IMR-90 (cell line): ENCODE measurements at regions not wholly inside any gene's neighbourhood (a gene's known extent, or its start where the extent isn't known, plus 50 kb on each side); places are given as distances from the start of the nearest gene placed in this dataset.

Experiments
- ATAC-seq: fragments of 200-7000 bp; cut with Tn5 transposase; 2 replicates; pipeline ENCODE4 v1.9.1; 2020; ENCODE audit warnings: low read depth, mild to moderate bottlenecking, moderate library complexity
- BruUV-seq: library from RNA; stranded (reverse); fragments of 400-500 nt; replicated peaks from 2 replicates; lab custom pipeline; 2021; lab: Mats Ljungman, UMichigan
- CTCF ChIA-PET: fragments of 300-600 bp; formaldehyde crosslinking; extraction: SDS; loops from one replicate; lab custom pipeline; 2021; ENCODE audit warnings: antibody characterized with exemption; lab: Yijun Ruan, JAX
- POLR2A ChIA-PET: fragments of 300-600 bp; sonication (Branson Sonifier 250); formaldehyde crosslinking; loops from one replicate; lab custom pipeline; 2022; ENCODE audit warnings: antibody characterized with exemption; ENCODE audit not compliant: unreplicated experiment; lab: Charles Lee
- DNase-seq: peaks from one replicate; pipeline ENCODE4 v3.0.0; 2013
- H2AFZ ChIP-seq: replicated peaks from 2 replicates; pipeline ENCODE3; 2013; ENCODE audit warnings: low read length, mild to moderate bottlenecking; ENCODE audit not compliant: poor library complexity
- H2AK5ac ChIP-seq: 2 replicates; pipeline ENCODE4 v1.6.1; 2013; ENCODE audit warnings: low read depth, low read length, inconsistent platforms
- H2AK9ac ChIP-seq: replicated peaks from 2 replicates; pipeline ENCODE3; 2013; ENCODE audit warnings: mild to moderate bottlenecking, low read depth, low read length, moderate library complexity; ENCODE audit not compliant: poor library complexity
- H2BK120ac ChIP-seq: 2 replicates; pipeline ENCODE4 v1.6.1; 2013; ENCODE audit warnings: low read depth, low read length, inconsistent platforms
- H2BK15ac ChIP-seq: 3 replicates; pipeline ENCODE4 v1.6.1; 2013; ENCODE audit warnings: low read depth, low read length, inconsistent platforms
- H2BK20ac ChIP-seq: 2 replicates; pipeline ENCODE4 v1.6.1; 2013; ENCODE audit warnings: low read depth, mild to moderate bottlenecking, inconsistent platforms, low read length, moderate library complexity
- H2BK5ac ChIP-seq: 2 replicates; pipeline ENCODE4 v1.6.1; 2013; ENCODE audit warnings: mild to moderate bottlenecking, low read depth, low read length, inconsistent platforms; ENCODE audit not compliant: poor library complexity, severe bottlenecking
- H3K14ac ChIP-seq: replicated peaks from 2 replicates; pipeline ENCODE4 v1.6.1; 2013; ENCODE audit warnings: low read depth, low read length, inconsistent platforms
- H3K18ac ChIP-seq: 2 replicates; pipeline ENCODE4 v1.6.1; 2013; ENCODE audit warnings: low read depth, low read length, control low read depth
- H3K23ac ChIP-seq: 2 replicates; pipeline ENCODE4 v1.6.1; 2013; ENCODE audit warnings: low read depth, low read length, inconsistent platforms
- H3K27ac ChIP-seq: 2 replicates; pipeline ENCODE4 v1.5.1; 2013; ENCODE audit warnings: mild to moderate bottlenecking, control low read depth, low read length; ENCODE audit not compliant: insufficient read depth
- H3K27me3 ChIP-seq: 2 replicates; pipeline ENCODE4 v1.6.1; 2013; ENCODE audit warnings: low read length; ENCODE audit not compliant: control insufficient read depth, insufficient read depth
- H3K36me3 ChIP-seq: 2 replicates; pipeline ENCODE4 v1.6.1; 2013; ENCODE audit warnings: low read length, mixed read lengths; ENCODE audit not compliant: control insufficient read depth, insufficient read depth
- H3K4ac ChIP-seq: 2 replicates; pipeline ENCODE4 v1.6.1; 2013; ENCODE audit warnings: low read depth, low read length, inconsistent platforms
- H3K4me1 ChIP-seq: 2 replicates; pipeline ENCODE4 v1.6.1; 2013; ENCODE audit warnings: low read length, mixed read lengths; ENCODE audit not compliant: control insufficient read depth, insufficient read depth
- H3K4me2 ChIP-seq: 2 replicates; pipeline ENCODE4 v1.6.1; 2013; ENCODE audit warnings: low read depth, mild to moderate bottlenecking, control low read depth, low read length, moderate library complexity
- H3K4me3 ChIP-seq: 2 replicates; pipeline ENCODE4 v1.5.1; 2013; ENCODE audit warnings: low read depth, mild to moderate bottlenecking, control low read depth, low read length, moderate library complexity; ENCODE audit not compliant: insufficient read depth
- H3K56ac ChIP-seq: 2 replicates; pipeline ENCODE4 v1.6.1; 2013; ENCODE audit warnings: low read length, inconsistent platforms; ENCODE audit not compliant: insufficient read depth; ENCODE audit errors: extremely low read depth
- H3K79me1 ChIP-seq, 2 experiments: 2 replicates each; pipeline ENCODE4 v1.6.1; 2013; ENCODE audit warnings: low read length in 2 of 2, inconsistent platforms in 1 of 2, low read depth in 1 of 2
- H3K9ac ChIP-seq: 2 replicates; pipeline ENCODE4 v1.6.1; 2013; ENCODE audit warnings: low read depth, low read length, control low read depth
- H3K9me1 ChIP-seq: 2 replicates; pipeline ENCODE4 v1.6.1; 2013; ENCODE audit warnings: low read length, inconsistent platforms; ENCODE audit not compliant: insufficient read depth
- H3K9me3 ChIP-seq: 2 replicates; pipeline ENCODE4 v1.6.1; 2013; ENCODE audit warnings: low read length; ENCODE audit not compliant: control insufficient read depth, insufficient read depth
- H4K20me1 ChIP-seq: 2 replicates; pipeline ENCODE4 v1.6.1; 2013; ENCODE audit warnings: low read length, inconsistent platforms; ENCODE audit not compliant: insufficient read depth
- H4K5ac ChIP-seq: 2 replicates; pipeline ENCODE4 v1.6.1; 2013; ENCODE audit warnings: mild to moderate bottlenecking, low read depth, low read length, control low read depth
- H4K8ac ChIP-seq, 2 experiments: 2 replicates each; pipeline ENCODE4 v1.6.1; 2013; ENCODE audit warnings: low read depth in 2 of 2, low read length in 2 of 2, control low read depth in 1 of 2, inconsistent platforms in 1 of 2
- H4K91ac ChIP-seq: 2 replicates; pipeline ENCODE4 v1.6.1; 2013; ENCODE audit warnings: low read depth, low read length, inconsistent platforms; ENCODE audit not compliant: insufficient read depth
- BHLHE40 ChIP-seq: fragments of 150-350 bp; IDR thresholded peaks from 2 replicates; pipeline ENCODE4 v1.6.1; 2016; ENCODE audit warnings: mild to moderate bottlenecking, low read depth, low read length
- CEBPB ChIP-seq: IDR thresholded peaks from 2 replicates; pipeline ENCODE4 v1.6.1; 2012; ENCODE audit warnings: low read depth, low read length, improper control_type of control experiment
- CHD1 ChIP-seq: IDR thresholded peaks from 2 replicates; pipeline ENCODE4 v1.6.1; 2012; ENCODE audit warnings: low read depth, low read length, improper control_type of control experiment
- CTCF ChIP-seq: conservative IDR thresholded peaks from 2 replicates; pipeline ENCODE4 v1.5.1; 2012; ENCODE audit warnings: mild to moderate bottlenecking, low read depth, low read length, improper control_type of control experiment
- ELK1 ChIP-seq: fragments of 150-350 bp; IDR thresholded peaks from 2 replicates; pipeline ENCODE4 v1.6.1; 2016; ENCODE audit warnings: low read depth, mild to moderate bottlenecking, low read length, moderate library complexity, borderline replicate concordance
- FOS ChIP-seq: fragments of 150-350 bp; IDR thresholded peaks from 2 replicates; pipeline ENCODE4 v1.6.1; 2016; ENCODE audit warnings: low read depth, low read length
- MAFK ChIP-seq: IDR thresholded peaks from 2 replicates; pipeline ENCODE4 v1.6.1; 2012; ENCODE audit warnings: low read depth, low read length, improper control_type of control experiment
- MAZ ChIP-seq: IDR thresholded peaks from 2 replicates; pipeline ENCODE4 v1.6.1; 2012; ENCODE audit warnings: low read depth, mild to moderate bottlenecking, low read length, improper control_type of control experiment, moderate library complexity, borderline replicate concordance
- MXI1 ChIP-seq: IDR thresholded peaks from 2 replicates; pipeline ENCODE4 v1.6.1; 2012; ENCODE audit warnings: low read depth, mild to moderate bottlenecking, low read length, moderate library complexity, borderline replicate concordance
- NFE2L2 ChIP-seq: fragments of 150-350 bp; IDR thresholded peaks from 2 replicates; pipeline ENCODE4 v1.6.1; 2016; ENCODE audit warnings: low read depth, mild to moderate bottlenecking, low read length
- POLR2A ChIP-seq: IDR thresholded peaks from 2 replicates; pipeline ENCODE4 v1.6.1; 2012; ENCODE audit warnings: mild to moderate bottlenecking, low read depth, low read length
- RCOR1 ChIP-seq: IDR thresholded peaks from 2 replicates; pipeline ENCODE4 v1.6.1; 2012; ENCODE audit warnings: mild to moderate bottlenecking, low read length, improper control_type of control experiment; ENCODE audit not compliant: insufficient replicate concordance
- RFX5 ChIP-seq: IDR thresholded peaks from 2 replicates; pipeline ENCODE4 v1.8.0; 2012; ENCODE audit warnings: low read depth, mild to moderate bottlenecking, low read length, moderate library complexity
- SMC3 ChIP-seq: fragments of 150-350 bp; IDR thresholded peaks from 2 replicates; pipeline ENCODE4 v1.6.1; 2016; ENCODE audit warnings: low read depth, mild to moderate bottlenecking, antibody characterized with exemption, low read length, moderate library complexity
- USF2 ChIP-seq: fragments of 150-350 bp; IDR thresholded peaks from 2 replicates; pipeline ENCODE4 v1.6.1; 2017; ENCODE audit warnings: mild to moderate bottlenecking, antibody characterized with exemption, low read length, low read depth
- WGBS, 2 experiments: methylation state at CpG; one replicate each; pipeline versions ENCODE4 v1.1.5 to v1.1.7; 2013; ENCODE audit warnings: missing lambda C conversion rate in 2 of 2; ENCODE audit not compliant: insufficient read length in 1 of 2; ENCODE audit errors: extremely low coverage in 2 of 2; 5-methylcytosine and 5-hydroxymethylcytosine counted together
- dilution Hi-C: fragments of 300-500 bp; cut with HindIII; formaldehyde crosslinking; loops from one replicate; pipeline ENCODE4 v1.14.3; 2018; ENCODE audit warnings: low sequenced_read_pairs; ENCODE audit not compliant: unreplicated experiment
- in situ Hi-C: fragments of 300-500 bp; cut with MboI; formaldehyde crosslinking; loops from 3 replicates; pipeline ENCODE4 v1.14.3; 2019; ENCODE audit warnings: low sequenced_read_pairs, inconsistent platforms, mixed read lengths
- intact Hi-C: fragments of 100-400 bp; cut with micrococcal nuclease; formaldehyde crosslinking; loops from 2 replicates; pipeline ENCODE4 v1.10.0; 2022

- Histone ChIP-seq H3K27ac (no peak overlapping the region), H2BK15ac (no peak overlapping the region), H4K20me1 (no peaks in the 10 kb centered on the region), H3K9ac (no peak overlapping the region), H3K14ac (no peak overlapping the region), H3K18ac (no peak overlapping the region), H4K91ac (no peak overlapping the region), H4K5ac (no peak overlapping the region), H3K4me3 (no peak overlapping the region), H2BK5ac (no peak overlapping the region), H3K27me3 (no peaks in the 10 kb centered on the region), H2BK20ac (no peak overlapping the region), H3K56ac (no peak overlapping the region), H2AK5ac (no peak overlapping the region), H3K4ac (no peak overlapping the region), H4K8ac (no peak overlapping the region), H3K4me2 (no peak overlapping the region), H2AFZ (no peak overlapping the region), H3K9me1 (no peaks in the 10 kb centered on the region), H2AK9ac (no peak overlapping the region), H3K4me1 (no peaks in the 10 kb centered on the region), H2BK120ac (no peak overlapping the region), H3K23ac (no peak overlapping the region), H3K9me3 (no peaks in the 10 kb centered on the region), H3K79me1 (no peaks in the 10 kb centered on the region), H3K36me3 (no peaks in the 10 kb centered on the region)
- ChIA-PET POLR2A (no interaction called here), CTCF (no interaction called here)
- DNase-seq: no peak
- no CpG with 5 or more reads among the region's 2 CpGs for WGBS, 2 experiments
- in situ Hi-C loops (no loop called here), intact Hi-C loops (no loop called here), dilution Hi-C loops (no loop called here)
- no peak for TF ChIP-seq CTCF
- no peak for TF ChIP-seq FOS
- no peak for TF ChIP-seq USF2
- no peak for TF ChIP-seq BHLHE40
- TF ChIP-seq ELK1: no peak
- TF ChIP-seq POLR2A: no peak
- no peak for TF ChIP-seq CHD1
- TF ChIP-seq MAZ: no peak
- no peak for TF ChIP-seq MXI1
- no peak for TF ChIP-seq RCOR1
- TF ChIP-seq CEBPB: no peak
- TF ChIP-seq RFX5: no peak
- TF ChIP-seq NFE2L2: no peak
- TF ChIP-seq SMC3: no peak
- no peak for TF ChIP-seq MAFK
- BruUV-seq: no TSS peak
- ATAC-seq: no peak
Measured at GRCh38 chr5:101917166-101917565, 378.9 kb downstream of the SLCO4C1 start.
